NCI-H1105 treated with DMSO at 0.1 percent for 48 hours (cell line): ENCODE measurements at regions not wholly inside any gene's neighbourhood (a gene's known extent, or its start where the extent isn't known, plus 50 kb on each side); places are given as distances from the start of the nearest gene placed in this dataset.

ENCODE experiments used
- DNase-seq: peaks from one replicate; lab custom pipeline; 2025; lab: John Stamatoyannopoulos, UW

DNA sequence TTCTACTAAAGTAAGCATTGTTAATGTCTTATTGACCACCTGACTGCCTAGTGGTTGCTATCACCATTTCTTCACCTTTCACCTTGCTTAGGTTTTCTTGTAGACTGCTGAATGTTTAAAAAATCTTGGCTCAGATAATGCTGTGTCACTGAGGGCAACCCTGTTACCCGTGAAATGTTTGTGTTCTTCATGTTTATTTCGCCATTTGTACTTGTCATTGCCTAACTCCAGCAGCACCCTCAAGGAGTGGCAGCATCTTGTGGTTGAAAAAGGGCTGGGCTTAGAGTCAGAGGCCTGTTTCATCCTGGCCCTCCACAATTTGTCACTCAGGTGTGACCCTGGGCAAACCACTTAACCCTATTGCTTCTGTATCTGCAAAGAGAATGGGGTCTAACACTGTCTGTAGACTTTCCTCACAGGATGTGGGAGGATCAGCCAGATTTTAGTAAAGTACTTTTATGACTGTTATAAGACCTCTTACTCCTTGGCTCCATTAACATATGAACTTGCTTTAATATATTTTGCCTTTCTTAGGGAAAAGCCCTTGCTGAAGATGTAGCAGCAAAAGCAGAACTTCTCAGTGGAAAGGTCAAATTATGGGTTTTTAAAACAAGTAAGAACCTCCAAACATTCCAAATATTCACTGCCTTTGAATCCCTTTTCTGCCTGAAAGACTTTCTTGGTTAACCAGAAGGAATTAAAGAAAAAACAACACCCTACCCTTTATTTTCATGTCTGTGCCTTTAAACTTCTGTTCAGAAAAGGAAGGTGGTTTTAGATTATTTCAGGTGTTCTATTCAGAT is 154.5 kb upstream of the C11orf87 start:
- DNase-seq, result no peak

DNA sequence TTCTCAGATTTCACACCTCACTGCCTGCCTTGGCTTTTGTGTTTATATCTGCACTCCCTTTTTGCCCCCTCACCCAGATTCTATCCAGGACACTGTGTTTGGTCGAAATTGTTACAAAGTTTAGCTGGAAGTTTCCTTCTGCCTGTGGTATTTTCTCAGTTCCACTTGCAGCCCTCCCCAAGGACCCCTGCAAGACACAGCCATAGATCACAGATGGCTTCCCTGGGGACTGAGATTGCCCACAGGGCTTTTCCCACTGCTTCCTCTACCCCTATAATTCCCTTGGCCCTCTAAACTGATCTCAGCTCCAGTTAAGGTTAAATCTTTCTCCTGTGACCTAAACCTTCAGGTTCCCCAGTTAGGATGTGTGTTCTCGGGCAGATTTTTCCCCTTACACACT is 146.1 kb upstream of the C11orf87 start:
- no peak for DNase-seq

DNA sequence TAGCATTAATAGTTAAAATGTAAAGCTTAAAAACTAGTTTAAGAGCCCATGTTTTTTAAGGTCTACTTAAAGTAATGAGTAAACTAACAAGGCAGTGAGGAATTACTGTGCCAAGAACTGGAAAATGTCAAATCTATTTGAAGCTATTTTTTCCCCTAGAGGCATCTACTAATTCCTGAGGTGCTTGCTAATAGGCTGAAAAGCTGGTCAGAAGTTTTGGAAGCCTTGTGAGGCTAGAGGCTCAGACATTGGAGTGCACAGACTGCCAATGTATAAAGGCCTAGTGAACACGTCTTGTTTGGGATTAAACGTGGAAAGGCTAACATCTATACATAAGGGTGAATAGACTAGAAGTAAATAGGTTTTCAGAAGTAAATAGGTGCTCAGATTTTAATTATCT is 136.5 kb upstream of the C11orf87 start:
- no peak for DNase-seq

DNA sequence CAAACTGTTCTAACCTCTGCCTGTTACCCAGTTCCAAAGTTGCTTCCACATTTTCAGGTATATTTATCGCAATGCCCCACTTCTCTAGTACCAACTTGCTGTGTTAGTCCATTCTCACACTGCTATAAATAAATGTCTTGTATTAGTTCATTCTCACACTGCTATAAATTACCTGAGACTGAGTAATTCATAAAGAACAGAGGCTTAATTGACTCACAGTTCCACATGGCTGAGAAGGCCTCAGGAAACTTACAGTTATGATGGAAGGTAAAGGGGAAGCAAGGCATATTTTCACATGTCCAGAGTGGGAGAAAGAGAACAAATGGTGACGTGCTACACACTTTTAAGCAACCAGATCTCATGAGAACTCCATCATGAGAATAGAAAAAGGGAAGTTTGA is 130.4 kb upstream of the C11orf87 start:
- DNase-seq, result no peak

DNA sequence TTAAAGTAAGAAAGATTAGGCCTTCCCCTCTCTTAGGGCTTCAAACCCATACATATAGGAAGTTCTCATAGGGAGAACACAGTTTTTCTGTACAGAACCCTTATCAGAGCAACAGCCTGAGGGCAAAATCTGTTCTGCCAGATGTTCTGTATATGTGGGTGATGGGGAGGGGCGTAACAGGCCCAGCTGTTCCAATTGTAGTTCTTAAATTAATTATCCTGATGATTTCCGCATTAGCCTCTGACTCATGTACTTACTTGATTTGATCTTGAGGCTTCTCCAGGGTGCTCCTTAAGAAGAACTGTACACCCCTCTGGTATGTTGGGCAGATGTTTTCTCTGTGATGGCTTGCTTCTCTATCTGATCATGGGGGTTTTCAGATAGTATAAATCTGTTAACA is 123.1 kb upstream of the C11orf87 start:
- no peak for DNase-seq

GRCh38 chr11:109300211-109300610 is 121.8 kb upstream of the C11orf87 start:
- no peak for DNase-seq

- no peak for DNase-seq
These were observed 119.2 kb upstream of the C11orf87 start for GRCh38 chr11:109302591-109303334.

DNA sequence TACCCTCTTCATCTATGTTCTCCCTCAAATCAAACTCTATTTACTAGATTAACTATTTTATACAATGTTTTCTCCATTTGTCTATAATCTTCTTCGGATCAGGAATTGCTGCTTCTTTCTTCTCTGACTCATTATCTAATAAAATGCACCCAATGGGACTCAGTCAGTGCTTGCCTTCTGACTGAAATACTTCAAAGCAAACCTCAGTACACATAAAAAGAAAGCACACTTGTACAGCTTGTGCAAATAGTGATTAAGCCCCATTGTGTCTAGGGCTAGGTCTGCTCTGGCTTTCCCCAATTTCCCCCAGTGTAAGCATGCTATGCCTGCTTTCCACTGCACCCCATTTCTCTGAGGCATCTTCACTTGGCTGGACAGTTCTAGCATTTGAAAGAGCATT is 118.6 kb upstream of the C11orf87 start:
- DNase-seq, result no peak

DNA sequence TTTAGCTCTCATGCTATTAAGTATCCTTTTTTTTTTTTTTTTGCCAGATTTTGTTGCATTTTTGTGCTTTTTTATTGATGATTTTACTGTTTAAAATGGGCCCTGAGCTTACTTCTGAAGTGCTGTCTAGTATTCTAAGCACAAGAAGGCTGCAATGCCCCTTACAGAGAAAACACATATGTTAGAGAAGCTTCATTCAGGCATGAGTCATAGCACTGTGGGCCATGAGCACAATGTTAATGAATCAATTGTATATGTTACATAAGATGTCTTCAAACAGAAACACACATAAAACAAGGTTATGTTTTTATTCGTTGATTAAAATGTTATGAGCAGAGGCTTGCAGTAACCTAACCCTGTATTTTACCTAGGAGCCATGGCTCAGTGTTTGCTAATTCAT is 117.8 kb upstream of the C11orf87 start:
- no peak for DNase-seq

GRCh38 chr11:109305009-109305408 is 117.0 kb upstream of the C11orf87 start:
- no peak for DNase-seq

DNA sequence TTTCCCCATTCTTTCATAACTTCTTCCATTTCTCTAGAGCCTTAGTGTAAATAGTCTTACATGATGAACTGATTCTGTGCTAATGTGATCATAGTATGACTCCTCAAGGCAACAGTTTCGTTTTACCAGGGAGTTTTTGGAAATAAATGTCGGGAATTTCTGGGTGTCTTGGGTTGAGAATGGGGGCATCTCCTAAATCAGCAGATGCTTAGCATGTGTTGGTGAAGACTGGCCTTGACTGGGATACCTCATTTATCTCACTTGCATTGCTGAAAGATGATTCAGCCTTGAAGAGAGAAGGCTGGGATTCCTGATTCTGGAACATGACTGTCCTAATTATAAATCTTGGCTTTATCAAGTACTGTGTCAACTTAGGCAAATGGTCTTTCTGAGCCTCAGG is 115.7 kb upstream of the C11orf87 start:
- no peak for DNase-seq

- no peak for DNase-seq
These were observed 114.6 kb upstream of the C11orf87 start for GRCh38 chr11:109307366-109307765.

- DNase-seq, result no peak
These were observed 113.4 kb upstream of the C11orf87 start for GRCh38 chr11:109308551-109308950.

DNA sequence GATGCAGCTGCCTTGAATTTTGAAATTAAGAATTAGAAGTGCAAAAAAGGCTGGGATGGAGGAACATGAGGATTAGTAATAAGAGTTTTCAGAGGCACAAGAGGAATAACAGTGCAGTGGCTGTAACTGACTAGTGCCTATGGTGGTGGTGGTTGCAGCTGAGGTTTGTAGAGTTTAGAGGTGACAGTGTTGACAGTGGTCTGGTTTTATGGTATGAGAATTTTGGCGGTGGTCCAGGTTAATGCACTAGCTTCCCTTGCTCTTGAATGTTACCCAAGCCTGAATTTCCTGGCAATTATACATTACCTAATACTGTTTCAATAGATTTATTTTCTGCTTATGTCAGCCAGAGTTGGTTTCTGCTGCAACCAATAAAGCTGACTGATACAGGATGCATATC is 112.8 kb upstream of the C11orf87 start:
- DNase-seq, result peak; percentile 81

GRCh38 chr11:109317726-109318125 is 104.3 kb upstream of the C11orf87 start:
- DNase-seq, result no peak

- no peak for DNase-seq
These were observed 101.4 kb upstream of the C11orf87 start for GRCh38 chr11:109320595-109320994.

- DNase-seq, result no peak
These were observed 95.2 kb upstream of the C11orf87 start for GRCh38 chr11:109326781-109327180.

DNA sequence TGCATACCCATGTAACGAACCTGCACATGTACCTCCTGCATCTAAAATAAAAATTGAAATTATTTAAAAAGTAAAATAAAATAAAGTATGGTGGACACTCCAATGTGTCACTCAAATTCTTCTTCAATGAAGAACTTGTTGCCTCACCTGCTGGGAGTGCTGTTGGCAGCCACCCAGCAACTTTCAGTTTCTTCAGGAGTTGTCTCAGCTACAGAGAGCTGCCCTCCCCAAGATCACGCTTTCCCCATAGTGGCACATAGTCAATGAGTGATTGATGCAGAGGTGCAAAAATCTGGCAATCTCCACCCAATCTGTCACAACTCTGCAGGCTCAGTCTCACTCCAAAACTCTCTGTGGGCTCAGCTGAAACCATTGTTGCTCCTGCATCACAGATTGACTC is 92.3 kb upstream of the C11orf87 start:
- DNase-seq, result no peak

DNA sequence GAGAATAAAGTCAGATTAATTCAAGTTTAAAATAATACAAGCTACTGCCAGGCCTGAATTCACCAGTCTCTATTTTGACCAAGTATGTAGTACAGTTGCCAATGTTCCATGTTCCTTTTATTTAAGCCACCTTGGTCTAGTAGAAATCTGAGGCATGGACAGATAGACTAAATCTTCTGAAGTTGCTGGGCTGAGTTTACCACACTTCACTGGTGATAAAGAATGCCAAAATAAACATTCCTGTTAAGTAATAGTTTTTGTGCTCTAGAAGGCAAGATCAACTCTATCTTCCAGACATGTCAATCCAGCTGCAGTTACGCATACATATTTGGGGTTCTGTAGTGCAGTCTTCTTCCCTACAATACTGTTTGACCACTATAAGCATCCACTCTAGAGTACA is 83.9 kb upstream of the C11orf87 start:
- DNase-seq, result no peak

DNA sequence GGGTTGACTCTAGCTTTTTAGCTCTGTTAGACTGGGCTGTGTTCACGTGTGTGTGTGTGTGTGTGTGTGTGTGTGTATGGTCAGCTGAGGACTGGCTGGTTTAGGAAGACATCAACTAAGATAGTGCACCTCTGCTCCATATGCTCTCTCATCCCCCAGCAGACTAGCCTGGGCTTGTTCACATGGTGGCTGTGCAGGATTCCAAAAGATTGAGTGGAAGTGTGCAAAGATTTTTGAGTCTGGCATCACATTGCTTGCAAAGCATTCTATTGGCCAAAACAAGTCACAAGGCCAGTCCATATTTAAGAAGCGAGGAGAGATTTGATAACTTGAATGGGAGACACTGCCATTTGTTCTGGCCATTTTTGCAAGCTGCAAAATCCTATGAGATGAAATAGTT is 79.7 kb upstream of the C11orf87 start:
- no peak for DNase-seq

- no peak for DNase-seq
These were observed 78.7 kb upstream of the C11orf87 start for GRCh38 chr11:109343242-109343641.

- no peak for DNase-seq
These were observed 74.7 kb upstream of the C11orf87 start for GRCh38 chr11:109347304-109347703.

DNA sequence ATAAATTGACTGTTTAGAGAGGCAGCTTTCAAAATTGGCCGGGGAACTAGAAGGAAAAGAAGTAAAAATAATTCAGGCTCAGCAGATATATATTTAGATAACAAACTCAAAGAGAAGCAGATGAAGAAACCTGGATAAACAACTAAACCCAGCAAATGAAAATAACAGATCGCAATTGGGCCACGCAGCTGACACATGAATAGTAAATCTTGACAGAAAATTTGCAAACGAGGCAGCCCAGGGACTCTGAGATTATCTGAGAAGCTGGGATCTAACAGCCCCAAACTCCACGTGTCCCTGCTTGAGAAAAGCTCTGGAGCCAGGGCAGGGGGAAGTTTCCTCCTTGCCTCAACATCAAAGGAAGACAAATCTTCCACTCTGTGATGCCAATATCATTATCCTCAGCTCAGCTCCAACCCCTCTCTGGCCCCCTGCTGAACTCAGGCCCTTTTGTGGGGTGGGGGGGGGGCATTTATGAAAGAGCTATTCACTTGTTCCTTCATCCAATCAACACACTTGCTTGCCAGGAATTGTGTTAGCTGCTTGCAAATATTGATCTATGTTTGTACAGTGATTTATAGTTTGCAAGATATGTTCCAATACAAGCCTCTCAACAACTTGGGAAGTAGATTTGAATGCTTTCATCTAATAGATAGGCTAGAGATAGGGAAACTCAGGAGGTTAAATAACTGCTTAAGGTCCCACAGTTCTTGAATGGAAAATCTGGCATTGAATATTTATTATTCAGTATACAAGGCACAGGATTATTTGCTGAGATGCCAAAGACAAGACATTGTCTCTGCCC is 72.5 kb upstream of the C11orf87 start:
- DNase-seq, result no peak
